K562 (cell line): ENCODE measurements at regions not wholly inside any gene's neighbourhood (a gene's known extent, or its start where the extent isn't known, plus 50 kb on each side); places are given as distances from the start of the nearest gene placed in this dataset.

Source experiments
- ATAC-seq: fragments of 200-7000 bp; cut with Tn5 transposase; 3 replicates; pipeline ENCODE4 v1.9.1; 2020; ENCODE audit warnings: moderate library complexity
- BruUV-seq: library from RNA; stranded (reverse); fragments of 400-500 nt; replicated peaks from 2 replicates; lab custom pipeline; 2021; lab: Mats Ljungman, UMichigan
- CTCF ChIA-PET: fragments of 300-600 bp; formaldehyde crosslinking; extraction: SDS; loops from one replicate; lab custom pipeline; 2021; ENCODE audit warnings: low intra/inter-chr PET ratio; lab: Yijun Ruan, JAX
- POLR2A ChIA-PET: fragments of 300-600, 350-650 bp; sonication (Branson Sonifier 250); formaldehyde crosslinking; extraction: SDS; loops from one replicate; lab custom pipeline; 2021; ENCODE audit warnings: antibody characterized with exemption, inconsistent platforms; lab: Yijun Ruan, JAX
- DNase-seq, 4 experiments: peaks; one replicate each; pipeline versions ENCODE4 v3.0.0 to v3.0.0-alpha.2; 2011 to 2018; ENCODE audit warnings: low spot score in 3 of 4, mixed read lengths in 3 of 4; ENCODE audit errors: extremely low read depth in 1 of 4
- FAIRE-seq: peaks from 2 replicates; lab custom pipeline; 2011; peaks lifted over from hg19 to GRCh38; lab: Jason Lieb, UNC
- H2AFZ ChIP-seq: 2 replicates; pipeline ENCODE4 v1.6.0; 2011; ENCODE audit warnings: low read depth, low read length, control low read depth, inconsistent platforms
- H3K27ac ChIP-seq: fragments of 200-600 bp; 3 replicates; pipeline ENCODE4 v1.8.0; 2011; ENCODE audit warnings: low read depth, mild to moderate bottlenecking, control low read depth, inconsistent platforms, low read length, moderate library complexity, mixed read lengths; ENCODE audit errors: extremely low read depth
- H3K27me3 ChIP-seq, 2 experiments: fragments of 300-600 bp in 1 of 2; 2 replicates in 1 of 2; 3 replicates in 1 of 2; pipeline versions ENCODE4 v1.6.0 to v1.8.0; 2011; ENCODE audit warnings: inconsistent platforms in 2 of 2, low read length in 2 of 2, mild to moderate bottlenecking in 1 of 2, mixed read lengths in 1 of 2, moderate library complexity in 1 of 2; ENCODE audit not compliant: control insufficient read depth in 2 of 2, insufficient read depth in 2 of 2
- H3K36me3 ChIP-seq: fragments of 300-600 bp; 3 replicates; pipeline ENCODE4 v1.8.0; 2011; ENCODE audit warnings: mild to moderate bottlenecking, low read length, inconsistent platforms; ENCODE audit not compliant: control insufficient read depth, insufficient read depth
- H3K4me1 ChIP-seq, 2 experiments: fragments of 200-600 bp in 1 of 2; replicated peaks in 1 of 2; 2 replicates in 1 of 2; 3 replicates in 1 of 2; pipeline versions ENCODE4 v1.5.1 to v1.8.0; 2011; ENCODE audit warnings: inconsistent platforms in 2 of 2, low read length in 2 of 2, mild to moderate bottlenecking in 1 of 2, mixed read lengths in 1 of 2, moderate library complexity in 1 of 2; ENCODE audit not compliant: control insufficient read depth in 2 of 2, insufficient read depth in 2 of 2
- H3K4me2 ChIP-seq: 2 replicates; pipeline ENCODE4 v1.6.1; 2011; ENCODE audit warnings: low read length, control low read depth, inconsistent platforms, mixed read lengths; ENCODE audit not compliant: insufficient read depth
- H3K4me3 ChIP-seq: fragments of 200-600 bp; sonication (generic), shearing (Covaris generic); 2 replicates; pipeline ENCODE4 v1.5.1; 2016; ENCODE audit warnings: control low read depth, inconsistent platforms
- H3K79me2 ChIP-seq: fragments of 200-600 bp; 3 replicates; pipeline ENCODE4 v1.8.0; 2011; ENCODE audit warnings: low read length, inconsistent platforms; ENCODE audit not compliant: control insufficient read depth, insufficient read depth
- H3K9ac ChIP-seq, 2 experiments: 2 replicates each; pipeline versions ENCODE4 v1.6.0 to v1.6.1; 2011; ENCODE audit warnings: low read depth in 2 of 2, low read length in 2 of 2, control low read depth in 1 of 2, inconsistent platforms in 1 of 2, mild to moderate bottlenecking in 1 of 2, mixed read lengths in 1 of 2; ENCODE audit not compliant: insufficient read depth in 1 of 2
- H3K9me1 ChIP-seq: one replicate; pipeline ENCODE4 v1.6.0; 2011; ENCODE audit warnings: inconsistent platforms, mild to moderate bottlenecking, low read length, moderate library complexity; ENCODE audit not compliant: control insufficient read depth, insufficient read depth
- H3K9me3 ChIP-seq: replicated peaks from 2 replicates; pipeline ENCODE4 v1.5.1; 2011; ENCODE audit warnings: low read depth, low read length, inconsistent platforms; ENCODE audit not compliant: control insufficient read depth, insufficient read depth
- H4K20me1 ChIP-seq: replicated peaks from 2 replicates; pipeline ENCODE4 v1.6.1; 2011; ENCODE audit warnings: low read length, inconsistent platforms, mixed read lengths; ENCODE audit not compliant: control insufficient read depth, insufficient read depth
- AFF4 ChIP-seq: sonication (generic); formaldehyde crosslinking; IDR thresholded peaks from 2 replicates; pipeline ENCODE4 v1.8.0; 2023; ENCODE audit warnings: mild to moderate bottlenecking, missing genetic modification reagents
- BCOR ChIP-seq: fragments of 450-650 bp; IDR thresholded peaks from 2 replicates; pipeline ENCODE4 v1.6.1; 2016
- DEAF1 ChIP-seq: fragments of 450-650 bp; formaldehyde crosslinking; IDR thresholded peaks from 2 replicates; pipeline ENCODE4 v1.4.0; 2020; ENCODE audit warnings: mild to moderate bottlenecking, moderate library complexity
- EHMT2 ChIP-seq: fragments of 450-650 bp; IDR thresholded peaks from 2 replicates; pipeline ENCODE4 v1.6.1; 2018; ENCODE audit warnings: antibody characterized with exemption
- GTF3C2 ChIP-seq: IDR thresholded peaks from 3 replicates; pipeline ENCODE4 v1.6.1; 2011; ENCODE audit warnings: borderline replicate concordance, mild to moderate bottlenecking, moderate library complexity; ENCODE audit not compliant: insufficient read length; ENCODE audit errors: extremely low read depth
- NFYB ChIP-seq: IDR thresholded peaks from 2 replicates; pipeline ENCODE4 v1.6.1; 2011; ENCODE audit warnings: mild to moderate bottlenecking, moderate library complexity; ENCODE audit not compliant: insufficient read length; ENCODE audit errors: extremely low read depth
- RUNX1 ChIP-seq: sonication (generic); IDR thresholded peaks from 2 replicates; pipeline ENCODE4 v1.6.1; 2016; ENCODE audit warnings: antibody characterized with exemption, low read depth
- SFPQ ChIP-seq: fragments of 200-400 bp; formaldehyde crosslinking; IDR thresholded peaks from 2 replicates; pipeline ENCODE4 v1.6.1; 2017; ENCODE audit warnings: mild to moderate bottlenecking, low read depth, low read length, moderate library complexity
- SP1 ChIP-seq: sonication (generic); formaldehyde crosslinking; IDR thresholded peaks from 2 replicates; pipeline ENCODE4 v1.8.1; 2022; ENCODE audit warnings: mild to moderate bottlenecking, missing genetic modification reagents
- ZNF780A ChIP-seq: fragments of 250-450 bp; sonication (Bioruptor Pico); IDR thresholded peaks from 2 replicates; pipeline ENCODE4 v1.5.0; 2021; ENCODE audit warnings: mild to moderate bottlenecking
- WGBS: fragments of 100-300 bp; shearing (Covaris generic); methylation state at CpG from one replicate; pipeline ENCODE4 v1.1.6; 2016; ENCODE audit warnings: low coverage, mixed read lengths; ENCODE audit not compliant: insufficient coverage; ENCODE audit errors: missing lambda C conversion rate; 5-methylcytosine and 5-hydroxymethylcytosine counted together
- in situ Hi-C: fragments of 300-500 bp; cut with MboI; formaldehyde crosslinking; loops from 4 replicates; pipeline ENCODE4 v1.15.0; 2018; ENCODE audit warnings: inconsistent platforms, mixed read lengths
- intact Hi-C: fragments of 100-400 bp; cut with micrococcal nuclease; formaldehyde crosslinking; loops from 2 replicates; pipeline ENCODE4 v1.14.2; 2022

GRCh38 chr6:77030929-77031674 lies 432.2 kb downstream of the HTR1B start:
- DNase-seq (no peak), ATAC-seq (no peak), FAIRE-seq (no peak)
- Histone ChIP-seq H2AFZ (no peak overlapping the region), H3K4me1 (no peaks in the 10 kb centered on the region), H3K4me3 (no peak overlapping the region), H3K9ac (no peak overlapping the region), H3K79me2 (no peaks in the 10 kb centered on the region), H3K36me3 (no peaks in the 10 kb centered on the region), H4K20me1 (no peaks in the 10 kb centered on the region), H3K4me2 (no peak overlapping the region), H3K27ac (no peak overlapping the region), H3K9me3 (no peaks in the 10 kb centered on the region), H3K9me1 (no peaks in the 10 kb centered on the region), H3K27me3 (no peaks in the 10 kb centered on the region)
- in situ Hi-C loops = no loop called here
- ChIA-PET POLR2A (no interaction called here), CTCF (no interaction called here)
- BruUV-seq = no TSS peak
- intact Hi-C loops = no loop called here
- TF ChIP-seq GTF3C2 (no peak), EHMT2 (no peak), BCOR (no peak), SP1 (CRISPR knock-in tag) (no peak), NFYB (no peak), ZNF780A (CRISPR knock-in tag) (no peak), SFPQ (no peak), AFF4 (CRISPR knock-in tag) (no peak), DEAF1 (no peak), RUNX1 (no peak)
- WGBS = 1% methylated on average over 7 of the region's 7 CpGs
